Osteocyte (in vitro differentiated cells): ENCODE measurements at regions not wholly inside any gene's neighbourhood (a gene's known extent, or its start where the extent isn't known, plus 50 kb on each side); places are given as distances from the start of the nearest gene placed in this dataset.

Experiments used
- DNase-seq: peaks from one replicate; pipeline ENCODE4 v3.0.0; 2021; ENCODE audit warnings: mixed read lengths; ENCODE audit not compliant: unreplicated experiment; ENCODE audit errors: extremely low spot score
- H3K27ac Mint-ChIP-seq: one replicate; pipeline ENCODE4 v1.8.0; 2021; ENCODE audit warnings: mild to moderate bottlenecking, mixed read lengths; ENCODE audit not compliant: unreplicated experiment
- H3K27me3 Mint-ChIP-seq: one replicate; pipeline ENCODE4 v1.8.0; 2021; ENCODE audit warnings: mixed read lengths; ENCODE audit not compliant: unreplicated experiment
- H3K36me3 Mint-ChIP-seq: one replicate; pipeline ENCODE4 v1.8.0; 2021; ENCODE audit warnings: mixed read lengths; ENCODE audit not compliant: unreplicated experiment
- H3K4me1 Mint-ChIP-seq: one replicate; pipeline ENCODE4 v1.8.0; 2021; ENCODE audit warnings: mixed read lengths; ENCODE audit not compliant: unreplicated experiment
- H3K4me3 Mint-ChIP-seq: one replicate; pipeline ENCODE4 v1.8.0; 2021; ENCODE audit warnings: mild to moderate bottlenecking, moderate library complexity, mixed read lengths; ENCODE audit not compliant: unreplicated experiment
- H3K9me3 Mint-ChIP-seq: one replicate; pipeline ENCODE4 v1.8.0; 2021; ENCODE audit warnings: mixed read lengths; ENCODE audit not compliant: unreplicated experiment
- TF ChIP-seq, protein P1 (sequence below): fragments of 200-600 bp; sonication (generic); IDR thresholded peaks from 2 replicates; pipeline ENCODE4 v1.5.0; 2021; ENCODE audit warnings: antibody characterized with exemption, mild to moderate bottlenecking, moderate library complexity

DNA sequence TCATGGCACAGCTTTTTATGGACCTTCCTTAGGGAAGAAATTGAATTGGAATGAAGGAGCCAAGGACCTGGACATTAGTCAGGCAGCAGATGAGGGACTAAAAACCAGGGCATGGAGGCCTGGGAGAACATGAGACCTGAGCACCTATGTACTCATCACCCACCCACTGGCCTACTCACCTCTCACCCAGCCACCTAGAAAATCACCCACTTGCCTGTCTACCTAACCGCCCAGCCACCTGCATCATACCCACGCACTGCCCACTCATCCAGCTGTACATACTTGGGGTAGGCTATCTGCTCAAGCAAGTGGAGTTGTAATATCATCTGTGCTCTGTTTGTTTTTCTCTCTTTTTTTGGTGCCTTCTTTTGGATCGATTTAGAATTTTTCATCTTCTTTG is 65.3 kb upstream of the SLCO2A1 start:
- H3K4me1 Mint-ChIP-seq = peaks cover 9% of the 10 kb centered on the region
- no peaks in the 10 kb centered on the region for H3K27me3 Mint-ChIP-seq
- no peak overlapping the region for H3K27ac Mint-ChIP-seq
- H3K9me3 Mint-ChIP-seq = peaks cover 15% of the 10 kb centered on the region
- no peak overlapping the region for H3K4me3 Mint-ChIP-seq
- TF ChIP-seq, protein P1, sequence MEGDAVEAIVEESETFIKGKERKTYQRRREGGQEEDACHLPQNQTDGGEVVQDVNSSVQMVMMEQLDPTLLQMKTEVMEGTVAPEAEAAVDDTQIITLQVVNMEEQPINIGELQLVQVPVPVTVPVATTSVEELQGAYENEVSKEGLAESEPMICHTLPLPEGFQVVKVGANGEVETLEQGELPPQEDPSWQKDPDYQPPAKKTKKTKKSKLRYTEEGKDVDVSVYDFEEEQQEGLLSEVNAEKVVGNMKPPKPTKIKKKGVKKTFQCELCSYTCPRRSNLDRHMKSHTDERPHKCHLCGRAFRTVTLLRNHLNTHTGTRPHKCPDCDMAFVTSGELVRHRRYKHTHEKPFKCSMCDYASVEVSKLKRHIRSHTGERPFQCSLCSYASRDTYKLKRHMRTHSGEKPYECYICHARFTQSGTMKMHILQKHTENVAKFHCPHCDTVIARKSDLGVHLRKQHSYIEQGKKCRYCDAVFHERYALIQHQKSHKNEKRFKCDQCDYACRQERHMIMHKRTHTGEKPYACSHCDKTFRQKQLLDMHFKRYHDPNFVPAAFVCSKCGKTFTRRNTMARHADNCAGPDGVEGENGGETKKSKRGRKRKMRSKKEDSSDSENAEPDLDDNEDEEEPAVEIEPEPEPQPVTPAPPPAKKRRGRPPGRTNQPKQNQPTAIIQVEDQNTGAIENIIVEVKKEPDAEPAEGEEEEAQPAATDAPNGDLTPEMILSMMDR = no peak
- no peak for DNase-seq
- no peaks in the 10 kb centered on the region for H3K36me3 Mint-ChIP-seq

GRCh38 chr3:134094491-134094890 is 64.8 kb upstream of the SLCO2A1 start:
- Mint-ChIP-seq H3K27ac (no peak overlapping the region), H3K4me1 (peaks cover 10% of the 10 kb centered on the region)
- TF ChIP-seq, protein P1 = no peak

DNA sequence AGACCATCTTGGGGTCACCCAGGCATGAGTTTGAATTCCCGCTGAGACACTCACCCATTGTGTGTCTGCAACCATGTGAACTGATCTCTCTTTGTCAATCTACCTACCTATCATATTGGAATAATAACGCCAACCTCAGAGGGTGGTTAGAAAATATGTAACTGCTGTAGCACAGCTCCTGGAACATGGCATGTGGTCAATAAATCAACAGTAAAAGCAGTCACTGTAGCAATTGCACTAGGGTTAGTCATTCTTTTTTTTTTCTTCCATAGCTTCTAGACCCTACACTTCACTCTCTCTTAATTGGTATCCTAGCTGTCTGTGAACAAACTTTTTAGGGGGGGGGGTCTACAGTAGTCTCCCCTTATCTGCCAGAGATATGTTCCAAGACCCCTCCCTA is 64.2 kb upstream of the SLCO2A1 start:
- no peaks in the 10 kb centered on the region for H3K27me3 Mint-ChIP-seq
- TF ChIP-seq, protein P1 = no peak
- peaks cover 10% of the 10 kb centered on the region for H3K4me1 Mint-ChIP-seq
- no peak for DNase-seq
- H3K4me3 Mint-ChIP-seq = no peak overlapping the region
- peaks cover 13% of the 10 kb centered on the region for H3K9me3 Mint-ChIP-seq
- H3K36me3 Mint-ChIP-seq = no peaks in the 10 kb centered on the region
- no peak overlapping the region for H3K27ac Mint-ChIP-seq

More at GRCh38 chr3:134094491-134094890, 64.8 kb upstream of the SLCO2A1 start:
- Mint-ChIP-seq H3K27me3 (no peaks in the 10 kb centered on the region), H3K9me3 (peaks cover 15% of the 10 kb centered on the region), H3K4me3 (no peak overlapping the region), H3K36me3 (no peaks in the 10 kb centered on the region)
- no peak for DNase-seq

- TF ChIP-seq, protein P1 = no peak
Observed at GRCh38 chr3:134092208-134092701, 62.5 kb upstream of the SLCO2A1 start.

DNA sequence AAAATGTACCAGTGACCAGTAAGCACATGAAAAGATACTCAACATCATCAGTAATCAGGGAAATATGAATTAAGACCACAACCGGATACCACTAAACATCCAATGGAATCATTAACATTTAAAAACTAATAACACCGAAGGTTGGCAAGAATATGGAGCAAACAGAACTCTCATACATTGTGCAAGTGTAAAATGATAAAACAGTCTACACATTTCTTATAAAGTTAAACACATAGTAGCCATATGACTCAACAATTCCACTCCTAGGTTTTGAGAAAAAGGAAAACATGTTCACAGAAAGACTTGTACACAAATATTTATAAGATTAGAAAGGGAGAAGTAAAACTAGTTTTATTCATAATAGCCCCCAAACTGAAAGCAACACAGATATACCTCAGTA is 60.3 kb upstream of the SLCO2A1 start:
- Mint-ChIP-seq H3K36me3 (peaks cover 3% of the 10 kb centered on the region), H3K9me3 (peaks cover 5% of the 10 kb centered on the region), H3K27ac (no peak overlapping the region), H3K4me3 (no peak overlapping the region), H3K27me3 (no peaks in the 10 kb centered on the region), H3K4me1 (peaks cover 10% of the 10 kb centered on the region)
- no peak for DNase-seq
- TF ChIP-seq, protein P1 = no peak

More at GRCh38 chr3:134092208-134092701, 62.5 kb upstream of the SLCO2A1 start:
- no peak for DNase-seq
- no peak overlapping the region for H3K4me3 Mint-ChIP-seq
- H3K9me3 Mint-ChIP-seq = peaks cover 5% of the 10 kb centered on the region
- peaks cover 10% of the 10 kb centered on the region for H3K4me1 Mint-ChIP-seq
- H3K36me3 Mint-ChIP-seq = peaks cover 3% of the 10 kb centered on the region
- H3K27me3 Mint-ChIP-seq = no peaks in the 10 kb centered on the region
- no peak overlapping the region for H3K27ac Mint-ChIP-seq
